Body of pancreas (tissue), 4 donors: ENCODE measurements at regions not wholly inside any gene's neighbourhood (a gene's known extent, or its start where the extent isn't known, plus 50 kb on each side); places are given as distances from the start of the nearest gene placed in this dataset.

Source experiments
- ATAC-seq: fragments of 150-250 bp; one replicate; pipeline ENCODE4 v1.9.1; 2016
- DNase-seq, 4 donors: peaks; one replicate each; pipeline ENCODE4 v3.0.0-alpha.2; 2019
- H3K27ac ChIP-seq, 4 donors: fragments of 200-600 bp; sonication (generic); 1 replicate in 3 of 4; 2 replicates in 1 of 4; pipeline versions ENCODE4 v1.5.1 to v1.6.1; 2016 to 2019; ENCODE audit warnings: mild to moderate bottlenecking in 1 of 4, mixed read lengths in 1 of 4, moderate library complexity in 1 of 4
- H3K27me3 ChIP-seq, 2 donors: fragments of 200-600 bp; sonication (generic); one replicate each; pipeline ENCODE4 v1.6.0; 2016; ENCODE audit warnings: mild to moderate bottlenecking in 1 of 2
- H3K36me3 ChIP-seq, 2 donors: fragments of 200-600 bp; sonication (generic); replicated peaks in 1 of 2; 2 replicates each; pipeline ENCODE4 v1.5.1; 2016; ENCODE audit warnings: low read depth in 2 of 2; ENCODE audit not compliant: insufficient read depth in 1 of 2
- H3K4me1 ChIP-seq: fragments of 200-600 bp; sonication (generic); one replicate; pipeline ENCODE4 v1.6.0; 2016
- H3K4me3 ChIP-seq, 2 donors: fragments of 200-600 bp; sonication (generic); 1 replicate in 1 of 2; 2 replicates in 1 of 2; pipeline ENCODE4 v1.5.1; 2016 to 2019
- H3K9me3 ChIP-seq, 3 donors: fragments of 200-600 bp; sonication (generic); 1 replicate in 2 of 3; 2 replicates in 1 of 3; pipeline ENCODE4 v1.5.1; 2016
- CTCF ChIP-seq, 7 experiments: fragments of 450-650 bp in 4 of 7; fragments of 200-600 bp in 3 of 7; sonication (generic) in 3 of 7; IDR thresholded peaks; one replicate each; pipeline ENCODE4 v1.5.1; 2016 to 2019; ENCODE audit warnings: antibody characterized with exemption in 7 of 7
- POLR2A ChIP-seq, 3 donors: fragments of 450-650 bp; IDR thresholded peaks; one replicate each; pipeline ENCODE4 v1.6.1; 2016; ENCODE audit warnings: antibody characterized with exemption in 3 of 3, mild to moderate bottlenecking in 2 of 3
- WGBS, 2 donors: methylation state at CpG; one replicate each; pipeline ENCODE4 v1.1.5; 2017; 5-methylcytosine and 5-hydroxymethylcytosine counted together
- intact Hi-C: fragments of 100-400 bp; cut with DNase I; formaldehyde crosslinking; loops from one replicate; pipeline ENCODE4 v1.15.1; 2023

- no peaks in the 10 kb centered on the region for H3K4me1 ChIP-seq
- no peaks in the 10 kb centered on the region for H3K36me3 ChIP-seq
- DNase-seq (no peak), ATAC-seq (no peak)
- TF ChIP-seq POLR2A (IDR thresholded peaks at IDR 0.05) (no peak), CTCF (IDR thresholded peaks at IDR 0.05) (no peak)
- no peaks in the 10 kb centered on the region for H3K9me3 ChIP-seq
- intact Hi-C loops, result no loop called here
- H3K27me3 ChIP-seq, result no peaks in the 10 kb centered on the region
- H3K4me3 ChIP-seq, result no peak overlapping the region
- WGBS, 2 donors, result 65 to 75% methylated on average over 4 of the region's 4 CpGs
- H3K27ac ChIP-seq, result no peak overlapping the region
Observed at GRCh38 chr3:13251166-13251903, 168.8 kb downstream of the NUP210 start.

- Histone ChIP-seq H3K36me3 (no peaks in the 10 kb centered on the region), H3K9me3 (no peaks in the 10 kb centered on the region), H3K4me3 (no peak overlapping the region), H3K27me3 (no peaks in the 10 kb centered on the region), H3K27ac (no peak overlapping the region), H3K4me1 (no peaks in the 10 kb centered on the region)
- TF ChIP-seq POLR2A (IDR thresholded peaks at IDR 0.05) (no peak), CTCF (IDR thresholded peaks at IDR 0.05) (no peak)
- ATAC-seq (no peak), DNase-seq (no peak)
- WGBS, 2 donors, result 77 to 81% methylated on average over 17 to 22 of the region's 22 CpGs
- intact Hi-C loops, result no loop called here
Observed at GRCh38 chr3:13249664-13250390, 170.3 kb downstream of the NUP210 start.

GRCh38 chr3:13248640-13249039 is 171.5 kb downstream of the NUP210 start:
- H3K4me3 ChIP-seq, result no peak overlapping the region
- H3K4me1 ChIP-seq, result no peaks in the 10 kb centered on the region

GRCh38 chr3:13245615-13245978 is 172.4 kb upstream of the IQSEC1 start:
- 80 to 90% methylated on average over 8 of the region's 8 CpGs for WGBS, 2 donors
- TF ChIP-seq CTCF (IDR thresholded peaks at IDR 0.05) (no peak), POLR2A (IDR thresholded peaks at IDR 0.05) (no peak)
- no peaks in the 10 kb centered on the region for H3K9me3 ChIP-seq
- H3K4me1 ChIP-seq, result no peaks in the 10 kb centered on the region
- H3K36me3 ChIP-seq, result no peaks in the 10 kb centered on the region
- no peak overlapping the region for H3K27ac ChIP-seq
- H3K27me3 ChIP-seq, result no peaks in the 10 kb centered on the region
- ATAC-seq, result no peak
- intact Hi-C loops, result no loop called here
- no peak overlapping the region for H3K4me3 ChIP-seq
- no peak for DNase-seq

More at GRCh38 chr3:13248640-13249039, 171.5 kb downstream of the NUP210 start:
- intact Hi-C loops, result no loop called here
- no peak for DNase-seq
- H3K36me3 ChIP-seq, result no peaks in the 10 kb centered on the region
- TF ChIP-seq POLR2A (IDR thresholded peaks at IDR 0.05) (no peak), CTCF (IDR thresholded peaks at IDR 0.05) (no peak)
- WGBS, 2 donors, result 66 to 77% methylated on average over 5 to 6 of the region's 6 CpGs
- no peak overlapping the region for H3K27ac ChIP-seq
- no peaks in the 10 kb centered on the region for H3K9me3 ChIP-seq
- ATAC-seq, result no peak
- no peaks in the 10 kb centered on the region for H3K27me3 ChIP-seq
